ENCODE measurements at regions not wholly inside any gene's neighbourhood (a gene's known extent, or its start where the extent isn't known, plus 50 kb on each side); places are given as distances from the start of the nearest gene placed in this dataset.

- TF ChIP-seq FOXP1 (CRISPR knock-in tag; IDR thresholded peaks at IDR 0.05) (no peak), POLR2A (conservative IDR thresholded peaks at IDR 0.05) (no peak), ELF4 (CRISPR knock-in tag; IDR thresholded peaks at IDR 0.05) (no peak), CHD2 (IDR thresholded peaks at IDR 0.05; ENCODE audit: low read depth, low read length) (no peak), CTCF (IDR thresholded peaks at IDR 0.05 in 2 of 3, conservative IDR thresholded peaks at IDR 0.05 in 1 of 3; ENCODE audit: insufficient read depth in 2 of 3, low read depth in 1 of 3, low read length in 3 of 3) (no peak), PML (IDR thresholded peaks at IDR 0.05; ENCODE audit: low read length) (no peak), HMG20B (CRISPR knock-in tag; IDR thresholded peaks at IDR 0.05) (no peak), ZNF785 (CRISPR knock-in tag; IDR thresholded peaks at IDR 0.05) (no peak), FOXK1 (CRISPR knock-in tag; IDR thresholded peaks at IDR 0.05; ENCODE audit: borderline replicate concordance) (no peak), GABPA (tag; conservative IDR thresholded peaks at IDR 0.05; ENCODE audit: low read depth) (no peak), HLTF (IDR thresholded peaks at IDR 0.05) (no peak), KAT2B (IDR thresholded peaks at IDR 0.05; ENCODE audit: low read depth, low read length) (no peak), EP300 (IDR thresholded peaks at IDR 0.05; ENCODE audit: low read length) (no peak)
- TF ChIP-seq, protein P1, sequence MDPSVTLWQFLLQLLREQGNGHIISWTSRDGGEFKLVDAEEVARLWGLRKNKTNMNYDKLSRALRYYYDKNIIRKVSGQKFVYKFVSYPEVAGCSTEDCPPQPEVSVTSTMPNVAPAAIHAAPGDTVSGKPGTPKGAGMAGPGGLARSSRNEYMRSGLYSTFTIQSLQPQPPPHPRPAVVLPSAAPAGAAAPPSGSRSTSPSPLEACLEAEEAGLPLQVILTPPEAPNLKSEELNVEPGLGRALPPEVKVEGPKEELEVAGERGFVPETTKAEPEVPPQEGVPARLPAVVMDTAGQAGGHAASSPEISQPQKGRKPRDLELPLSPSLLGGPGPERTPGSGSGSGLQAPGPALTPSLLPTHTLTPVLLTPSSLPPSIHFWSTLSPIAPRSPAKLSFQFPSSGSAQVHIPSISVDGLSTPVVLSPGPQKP (CRISPR knock-in tag; IDR thresholded peaks at IDR 0.05) = no peak
Measured at GRCh38 chr3:66588340-66588847, 87.6 kb upstream of the LRIG1 start.
